ENCODE measurements at regions not wholly inside any gene's neighbourhood (a gene's known extent, or its start where the extent isn't known, plus 50 kb on each side); places are given as distances from the start of the nearest gene placed in this dataset.

GRCh38 chr6:163641706-163642105 is 227.2 kb downstream of the QKI start:
- in situ Hi-C loops (cut with MboI) (no loop called here), intact Hi-C loops (cut with micrococcal nuclease) (no loop called here)
- no peak overlapping the region for H3K9ac ChIP-seq (ENCODE audit: insufficient read depth in 1 of 2, low read depth in 2 of 2, low read length in 2 of 2)
- ATAC-seq: no peak
- ChIA-PET CTCF (ENCODE audit: low intra/inter-chr PET ratio) (no interaction called here), POLR2A (no interaction called here)
- H3K4me1 ChIP-seq (replicated peaks in 1 of 2; ENCODE audit: control insufficient read depth in 2 of 2, insufficient read depth in 2 of 2, low read length in 2 of 2): peaks cover 0 to 8% of the 10 kb centered on the region in 2 experiments; a peak in 3 of 5 replicates
- H3K27me3 ChIP-seq (ENCODE audit: control insufficient read depth in 2 of 2, insufficient read depth in 2 of 2, low read length in 2 of 2): peaks cover 15 to 35% of the 10 kb centered on the region in 2 experiments
- H3K9me1 ChIP-seq (ENCODE audit: control insufficient read depth, insufficient read depth, low read length): no peaks in the 10 kb centered on the region
- WGBS (ENCODE audit: insufficient coverage, low coverage, missing lambda C conversion rate): 40% methylated on average over 12 of the region's 13 CpGs
- H3K79me2 ChIP-seq (ENCODE audit: control insufficient read depth, insufficient read depth, low read length): no peaks in the 10 kb centered on the region
- H4K20me1 ChIP-seq (replicated peaks; ENCODE audit: control insufficient read depth, insufficient read depth, low read length): no peaks in the 10 kb centered on the region
- H2AFZ ChIP-seq (ENCODE audit: low read depth, low read length): peak overlapping the region; percentile 7; the same call in 1 of the 2 replicates
- no peak for FAIRE-seq
- no peak overlapping the region for H3K4me2 ChIP-seq (ENCODE audit: insufficient read depth, low read length)
- no peaks in the 10 kb centered on the region for H3K36me3 ChIP-seq (ENCODE audit: control insufficient read depth, insufficient read depth, low read length)
- no peak for DNase-seq (ENCODE audit: extremely low read depth in 1 of 4, low spot score in 3 of 4)
- no peaks in the 10 kb centered on the region for H3K9me3 ChIP-seq (replicated peaks; ENCODE audit: control insufficient read depth, insufficient read depth, low read depth, low read length)
- no peak overlapping the region for H3K4me3 ChIP-seq
- BruUV-seq (replicated peaks): no TSS peak
- no peak overlapping the region for H3K27ac ChIP-seq (ENCODE audit: extremely low read depth, low read depth, low read length)
- TF ChIP-seq ZBED1 (IDR thresholded peaks at IDR 0.05): no peak
- no peak for TF ChIP-seq SFPQ (IDR thresholded peaks at IDR 0.05; ENCODE audit: low read depth, low read length)
- no peak for TF ChIP-seq DIDO1 (tag; IDR thresholded peaks at IDR 0.05; ENCODE audit: low read depth)
- no peak for TF ChIP-seq CHD7 (IDR thresholded peaks at IDR 0.05; ENCODE audit: low read depth, low read length)
- no peak for TF ChIP-seq JUN (IDR thresholded peaks at IDR 0.05; ENCODE audit: borderline replicate concordance, low read depth, low read length)
- no peak for TF ChIP-seq JUN (CRISPR knock-in tag; IDR thresholded peaks at IDR 0.05; ENCODE audit: borderline replicate concordance)
- no peak for TF ChIP-seq POLR3G (IDR thresholded peaks at IDR 0.05; ENCODE audit: extremely low read depth, insufficient read length, insufficient replicate concordance)
- TF ChIP-seq EZH2 (IDR thresholded peaks at IDR 0.05; ENCODE audit: borderline replicate concordance, low read depth, low read length): no peak
- TF ChIP-seq SAFB2 (IDR thresholded peaks at IDR 0.05; ENCODE audit: borderline replicate concordance, low read depth, low read length, severe bottlenecking): no peak
- no peak for TF ChIP-seq ASH1L (IDR thresholded peaks at IDR 0.05; ENCODE audit: borderline replicate concordance, low read depth, partially characterized antibody)

Measured in K562 (cell line).